GM21528 (cell line): ENCODE measurements at regions not wholly inside any gene's neighbourhood (a gene's known extent, or its start where the extent isn't known, plus 50 kb on each side); places are given as distances from the start of the nearest gene placed in this dataset.

ENCODE experiments used
- ATAC-seq: cut with Tn5 transposase; IDR thresholded peaks from one replicate; pipeline ENCODE4 v1.9.1; 2021; ENCODE audit warnings: mild to moderate bottlenecking, moderate library complexity; ENCODE audit not compliant: unreplicated experiment, low FRiP score

DNA sequence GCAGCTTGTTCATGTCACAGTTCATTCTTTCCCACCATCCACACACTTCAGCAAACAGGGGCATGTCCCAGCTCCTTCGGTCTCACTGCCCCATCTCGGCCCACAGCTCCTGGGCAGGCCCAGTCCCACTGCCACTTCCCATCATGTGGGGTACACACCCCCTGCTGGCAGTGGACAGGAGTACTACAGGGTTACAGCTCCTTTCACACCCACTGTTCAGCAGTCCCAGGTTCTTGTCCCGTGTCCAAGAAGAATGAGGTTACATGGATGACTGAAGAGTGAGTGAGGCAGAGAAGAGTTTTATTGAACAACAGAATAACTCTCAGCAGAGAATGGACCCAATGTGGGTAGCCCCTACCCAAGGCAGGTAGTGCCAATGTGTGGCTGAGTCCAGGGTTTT lies 77.8 kb upstream of the SMLR1 start:
- no peak for ATAC-seq

GRCh38 chr6:130752267-130752666 lies 74.9 kb upstream of the SMLR1 start:
- no peak for ATAC-seq

- no peak for ATAC-seq
Measured at GRCh38 chr6:130754786-130755367, 72.3 kb upstream of the SMLR1 start.

- ATAC-seq = no peak
Measured at GRCh38 chr6:130755368-130756034, 71.7 kb upstream of the SMLR1 start.

- no peak for ATAC-seq
Measured at GRCh38 chr6:130756824-130757223, 70.4 kb upstream of the SMLR1 start.

DNA sequence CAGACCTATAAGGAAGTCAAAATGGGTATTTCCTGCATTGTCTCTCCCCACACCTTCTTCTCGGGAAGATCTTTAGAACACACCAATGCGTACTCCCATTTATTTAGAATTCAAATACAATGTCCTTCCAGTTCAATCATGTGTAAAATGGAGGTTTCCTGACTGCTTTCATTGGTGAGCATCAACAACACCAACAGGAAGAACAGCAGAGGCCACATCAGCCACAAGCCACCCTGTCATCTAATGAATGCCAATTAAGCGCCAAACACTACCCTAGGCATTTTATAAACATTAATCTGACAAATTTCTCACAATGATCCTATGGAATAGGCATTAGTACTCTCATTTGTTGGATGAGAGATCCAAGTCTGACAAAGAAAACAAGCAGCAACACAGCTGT lies 68.4 kb upstream of the SMLR1 start:
- no peak for ATAC-seq

DNA sequence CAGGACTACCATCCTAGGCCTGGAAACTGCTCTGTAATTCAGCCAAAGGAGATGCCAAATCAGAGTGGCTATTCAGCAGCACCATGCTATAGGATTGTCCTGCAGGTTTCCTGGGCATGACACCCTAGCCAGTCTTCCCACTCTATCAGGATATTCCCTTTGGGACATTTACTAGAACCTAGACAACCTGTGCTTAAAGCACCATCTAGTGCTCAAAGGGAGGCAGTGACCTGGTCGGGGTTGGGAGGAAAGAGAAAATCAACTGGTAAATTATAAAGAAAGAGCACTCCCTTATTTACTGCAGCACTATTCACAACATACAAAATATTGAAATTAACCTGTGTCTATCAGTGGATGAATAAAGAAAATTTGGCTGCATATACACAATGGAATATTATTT lies 67.2 kb upstream of the SMLR1 start:
- ATAC-seq = no peak

DNA sequence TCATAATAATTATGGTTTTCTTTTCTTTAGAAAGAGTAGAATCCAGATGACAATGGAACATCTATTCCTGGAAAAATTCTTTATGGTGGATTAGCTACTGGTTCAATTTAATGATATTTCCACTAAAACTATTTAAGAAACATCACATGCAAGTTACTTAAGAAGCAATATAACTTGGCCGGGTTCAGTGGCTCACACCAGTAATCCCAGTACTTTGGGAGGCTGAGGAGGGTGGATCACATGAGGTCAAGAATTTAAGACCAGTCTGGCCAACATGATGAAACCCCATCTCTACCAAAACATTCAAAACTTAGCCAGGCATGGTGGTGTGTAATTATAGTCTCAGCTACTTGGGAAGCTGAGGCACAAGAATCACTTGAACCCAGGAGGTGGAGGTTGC lies 65.9 kb upstream of the SMLR1 start:
- no peak for ATAC-seq

DNA sequence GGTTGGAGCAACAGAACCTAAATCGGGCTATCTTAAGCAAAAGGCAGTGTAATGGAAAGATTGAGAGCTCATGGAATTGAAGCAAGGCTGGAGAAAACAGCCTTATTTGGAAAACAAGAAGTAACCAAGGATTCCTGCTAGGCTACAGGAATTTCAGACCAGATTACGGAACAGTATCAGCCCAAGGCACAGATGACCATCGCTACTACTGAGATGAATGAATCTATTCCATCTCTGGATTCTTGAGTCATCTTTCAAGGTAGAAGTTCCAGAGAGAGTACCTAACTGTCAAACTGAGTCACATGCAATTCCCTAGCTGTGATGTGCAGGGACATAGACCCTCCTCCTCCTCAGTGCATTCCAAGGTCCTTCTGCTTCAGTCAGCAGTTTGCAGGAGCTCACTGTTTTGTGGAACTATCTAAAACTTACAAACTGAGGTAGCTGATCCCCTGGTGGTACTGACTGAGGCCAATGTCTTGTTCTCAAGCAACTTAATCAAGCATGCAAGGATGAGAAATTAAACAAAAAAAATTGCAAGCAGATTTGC lies 62.0 kb upstream of the SMLR1 start:
- no peak for ATAC-seq

- ATAC-seq = no peak
Measured at GRCh38 chr6:130766239-130767144, 60.7 kb upstream of the SMLR1 start.

DNA sequence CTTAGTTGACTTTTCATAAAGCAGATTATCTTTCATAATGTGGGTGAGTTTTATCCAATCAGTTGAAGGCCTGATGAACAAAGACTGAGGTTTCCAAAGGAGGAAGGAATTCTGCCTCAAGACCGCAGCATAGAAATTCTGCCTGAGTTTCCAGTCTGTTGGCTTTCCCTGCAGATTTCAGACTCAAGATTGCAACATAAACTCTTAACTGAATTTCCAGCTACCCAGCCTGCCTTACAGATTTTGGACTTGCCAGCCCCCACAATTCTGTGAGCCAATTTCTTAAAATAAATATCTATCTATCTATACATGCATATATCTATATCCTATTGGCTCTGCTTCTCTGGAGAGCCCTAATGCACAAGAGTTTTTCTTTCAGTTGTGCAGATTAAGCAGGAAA lies 57.3 kb upstream of the SMLR1 start:
- ATAC-seq = no peak

- no peak for ATAC-seq
Measured at GRCh38 chr6:130771741-130772140, 55.5 kb upstream of the SMLR1 start.

GRCh38 chr6:130773860-130774259 lies 53.3 kb upstream of the SMLR1 start:
- no peak for ATAC-seq

- ATAC-seq = no peak
Measured at GRCh38 chr6:130775411-130776012, 51.7 kb upstream of the SMLR1 start.

DNA sequence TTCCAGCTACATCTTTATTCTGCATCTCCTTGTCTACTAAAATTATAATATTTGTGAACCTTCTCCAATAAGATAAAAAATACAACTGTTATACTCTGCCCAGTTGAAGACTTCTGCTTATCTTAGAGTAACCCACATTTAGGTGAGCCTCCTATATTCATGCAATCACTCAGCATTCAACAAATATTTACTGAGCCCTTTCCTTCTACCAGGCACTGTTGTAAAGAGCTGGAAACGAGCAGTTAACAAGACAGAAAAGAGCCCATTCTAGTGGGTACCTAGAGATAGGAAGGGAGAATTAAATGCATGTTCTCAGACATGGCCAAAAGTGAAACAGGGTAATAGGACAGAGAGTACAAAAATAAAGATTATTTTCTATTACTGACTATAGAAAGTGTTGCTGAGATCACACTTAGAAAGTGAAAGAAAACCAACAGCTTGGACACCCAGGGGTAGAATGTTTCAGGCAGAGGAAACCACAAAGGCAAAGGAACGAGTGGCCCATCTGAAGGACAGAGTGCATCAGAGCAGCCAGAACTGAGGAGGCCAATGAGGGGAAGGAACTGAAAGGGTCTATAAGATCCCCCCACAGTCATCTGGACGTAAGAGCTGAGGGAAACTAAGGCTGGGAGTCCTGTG lies 50.8 kb upstream of the SMLR1 start:
- peak; percentile 98 for ATAC-seq
